ENCODE measurements at regions not wholly inside any gene's neighbourhood (a gene's known extent, or its start where the extent isn't known, plus 50 kb on each side); places are given as distances from the start of the nearest gene placed in this dataset.

GRCh38 chr17:34156401-34156740, 98.7 kb upstream of the CCL2 start:
- no peak for DNase-seq

DNA sequence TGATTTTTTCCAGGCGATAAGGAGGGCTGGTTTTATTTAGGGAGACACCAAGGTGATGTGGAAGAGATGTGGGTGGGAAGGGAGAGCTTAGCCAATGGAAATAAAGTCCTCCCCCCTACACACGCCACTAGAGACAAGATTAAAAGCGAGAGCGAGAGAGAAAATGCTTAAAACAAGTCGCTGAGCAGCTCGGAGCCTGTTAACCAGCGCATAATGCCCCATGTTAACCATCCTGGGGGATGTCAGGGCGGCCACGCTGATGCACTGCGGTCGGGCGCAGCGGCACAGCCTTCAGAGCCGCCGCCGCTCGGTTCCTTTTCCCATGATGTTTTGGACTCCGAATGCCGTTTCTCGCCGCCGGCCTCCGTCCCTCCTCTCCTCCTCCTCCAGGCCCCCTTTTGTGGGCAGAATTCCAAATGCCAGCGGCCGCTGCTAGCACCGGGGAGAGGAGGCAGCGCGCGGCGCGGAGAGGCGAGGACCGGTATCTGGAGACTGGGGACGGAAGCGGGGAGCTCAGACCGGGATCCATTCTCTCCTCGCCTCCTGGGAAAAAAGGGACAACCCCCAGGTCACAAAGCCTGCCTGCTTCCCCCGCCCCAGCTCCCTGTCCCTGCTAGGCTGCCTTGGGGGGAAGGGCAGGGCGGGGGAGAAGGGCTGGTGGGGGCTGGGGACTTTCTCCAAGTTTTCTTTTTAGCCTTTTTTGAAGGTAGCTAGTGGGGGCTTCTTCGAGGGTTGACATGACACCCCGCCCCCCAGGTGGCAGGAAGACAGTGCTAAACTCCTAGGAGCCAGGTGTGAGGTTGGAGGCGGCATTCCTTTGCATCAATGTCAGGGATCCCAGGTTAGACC, 98.1 kb upstream of the CCL2 start:
- no peak for DNase-seq

- DNase-seq, result no peak
These were observed 93.4 kb upstream of the CCL2 start for GRCh38 chr17:34161690-34162089.

DNA sequence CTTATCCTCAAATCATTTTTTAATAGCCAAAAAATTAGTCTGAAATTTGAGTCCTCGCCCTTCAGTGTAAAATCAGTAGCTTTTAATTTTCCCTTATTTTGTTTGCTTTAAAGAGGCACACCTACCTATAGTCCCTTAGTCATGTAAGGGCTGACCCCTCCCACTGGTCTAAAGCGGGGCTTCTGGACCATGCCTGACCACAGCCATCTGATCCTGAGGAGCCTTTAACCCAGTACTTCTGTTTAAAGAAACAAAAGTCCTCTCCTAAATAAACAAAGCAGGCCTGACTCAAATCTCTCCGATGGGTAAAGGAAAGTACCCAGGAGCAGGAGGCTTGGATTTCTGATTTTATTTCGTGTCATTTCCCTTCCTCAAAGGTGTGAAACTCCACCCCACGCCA, 92.0 kb upstream of the CCL2 start:
- DNase-seq, result no peak

DNA sequence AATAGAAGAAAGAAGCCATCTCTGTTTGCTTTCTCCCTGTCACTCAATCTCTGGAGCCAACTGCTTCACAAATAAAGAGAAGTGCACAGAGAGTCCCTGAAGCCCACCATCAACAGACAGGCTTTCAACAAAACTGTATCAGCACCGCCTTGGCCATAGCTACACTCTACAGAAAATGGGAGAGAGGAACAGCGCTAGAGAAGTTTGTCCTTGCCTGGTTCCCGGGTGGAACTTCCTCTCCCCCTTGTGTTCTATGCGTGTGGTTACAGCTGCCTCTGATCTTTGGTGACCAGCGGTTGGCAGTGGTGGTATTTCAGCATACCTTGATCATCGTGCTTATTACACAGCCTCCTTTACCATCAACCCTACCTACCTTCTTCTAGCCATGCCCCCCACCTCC, 91.4 kb upstream of the CCL2 start:
- no peak for DNase-seq

DNA sequence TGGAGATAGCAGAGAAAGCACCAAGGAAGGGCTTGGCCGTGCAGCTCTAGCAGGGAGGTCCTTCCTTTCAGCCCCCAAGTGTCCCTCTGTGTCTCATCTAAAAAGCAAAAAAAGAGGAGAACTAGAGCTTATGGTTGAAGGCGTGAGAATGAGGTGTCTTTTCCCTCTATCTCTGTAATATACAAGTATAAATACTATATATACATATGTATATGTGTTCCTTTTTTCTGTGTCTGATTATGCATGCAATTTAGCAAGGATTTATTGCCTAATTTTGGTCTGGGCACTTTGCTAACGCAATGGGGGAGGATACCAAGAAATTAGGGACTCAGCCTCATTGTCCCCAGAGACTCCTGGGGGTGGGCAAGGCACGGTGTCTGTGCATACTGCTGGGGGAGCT, 90.2 kb upstream of the CCL2 start:
- no peak for DNase-seq

GRCh38 chr17:34166352-34166751, 88.7 kb upstream of the CCL2 start:
- DNase-seq, result no peak

DNA sequence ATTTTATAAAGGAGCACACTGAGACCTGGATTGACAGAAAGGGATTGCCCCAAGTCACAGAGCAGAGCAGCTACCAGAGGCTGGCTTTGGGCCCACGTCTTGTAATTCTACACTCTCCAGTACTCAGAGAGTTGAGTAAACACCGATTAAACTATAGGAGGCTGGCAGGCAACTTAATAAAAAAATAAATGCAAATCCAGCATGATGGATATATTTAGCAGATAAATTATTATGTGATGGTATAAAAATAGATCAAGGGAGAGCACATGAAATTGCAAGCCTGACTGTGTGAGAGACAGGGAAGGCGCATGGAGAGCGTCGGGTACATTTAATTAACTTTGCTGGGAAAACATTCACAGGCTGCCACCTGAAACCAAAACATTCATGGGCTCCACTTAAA, 87.7 kb upstream of the CCL2 start:
- DNase-seq, result no peak

DNA sequence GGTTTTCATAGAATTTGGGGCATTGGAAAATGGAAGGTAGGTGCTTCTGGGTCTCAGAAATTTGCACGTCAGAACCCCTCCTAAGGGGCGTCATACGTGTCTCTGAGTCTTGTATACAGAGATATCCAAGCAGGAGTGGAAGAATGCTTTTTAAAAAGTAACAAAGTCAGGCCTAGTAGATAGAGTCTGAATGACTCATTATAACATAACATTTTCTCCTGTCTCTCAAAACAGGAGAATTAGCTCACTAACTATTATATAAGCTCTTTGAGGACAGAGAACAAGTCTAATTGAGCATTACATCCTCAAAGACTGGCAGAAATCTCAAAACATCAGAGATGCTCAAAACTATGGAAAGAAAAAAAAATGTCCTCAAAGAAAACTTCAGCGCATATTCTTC, 86.1 kb upstream of the CCL2 start:
- DNase-seq, result no peak

- DNase-seq, result no peak
These were observed 85.6 kb upstream of the CCL2 start for GRCh38 chr17:34169496-34169895.

GRCh38 chr17:34171245-34171818, 83.8 kb upstream of the CCL2 start:
- DNase-seq, result no peak

- DNase-seq, result no peak
These were observed 82.6 kb upstream of the CCL2 start for GRCh38 chr17:34172390-34172918.

- no peak for DNase-seq
These were observed 81.8 kb upstream of the CCL2 start for GRCh38 chr17:34173241-34173640.

DNA sequence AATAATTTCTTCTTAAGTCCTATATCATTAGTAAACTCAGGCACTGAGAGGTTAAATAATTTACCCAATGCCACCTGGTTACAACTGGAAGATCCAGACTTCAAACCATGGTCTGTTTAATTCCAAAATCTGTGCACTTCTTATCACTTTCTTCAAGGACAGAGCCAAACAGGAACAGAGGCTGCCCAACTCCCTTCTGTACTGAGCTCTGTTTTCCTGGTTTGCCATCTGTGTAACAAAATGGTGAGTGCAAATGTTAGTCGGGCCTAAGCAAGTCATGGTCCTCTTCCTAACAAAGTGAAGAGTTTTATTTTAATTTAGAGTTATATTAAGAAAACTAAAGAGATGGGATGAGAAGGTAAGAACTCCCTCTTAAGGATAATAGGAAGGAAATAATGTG, 80.6 kb upstream of the CCL2 start:
- no peak for DNase-seq

- DNase-seq, result no peak
These were observed 78.6 kb upstream of the CCL2 start for GRCh38 chr17:34176440-34176839.

- no peak for DNase-seq
These were observed 77.4 kb upstream of the CCL2 start for GRCh38 chr17:34177642-34178041.

GRCh38 chr17:34178092-34178491, 77.0 kb upstream of the CCL2 start:
- DNase-seq, result no peak

GRCh38 chr17:34182036-34182803, 72.9 kb upstream of the CCL2 start:
- no peak for DNase-seq

DNA sequence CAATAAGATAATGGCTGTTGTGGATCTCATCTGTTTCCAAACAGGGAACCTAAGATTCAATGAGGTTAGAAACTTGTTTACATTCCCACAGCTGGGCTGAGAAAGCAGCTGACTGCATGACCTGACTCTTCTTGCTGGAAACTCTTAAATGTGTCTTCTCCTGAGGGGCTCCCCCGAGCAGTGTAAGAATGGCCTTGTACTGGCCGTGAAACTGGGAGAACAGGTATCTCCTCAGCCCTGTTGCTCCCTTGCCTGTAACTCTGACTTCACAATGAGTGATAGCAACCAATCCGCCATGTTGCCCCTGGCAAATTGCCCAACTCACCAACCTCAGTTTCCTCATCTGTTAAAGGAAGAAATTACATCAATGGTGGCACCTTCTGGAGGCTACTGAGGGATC, 59.1 kb upstream of the CCL2 start:
- no peak for DNase-seq

- DNase-seq, result no peak
These were observed 56.6 kb upstream of the CCL2 start for GRCh38 chr17:34198519-34198918.

DNA sequence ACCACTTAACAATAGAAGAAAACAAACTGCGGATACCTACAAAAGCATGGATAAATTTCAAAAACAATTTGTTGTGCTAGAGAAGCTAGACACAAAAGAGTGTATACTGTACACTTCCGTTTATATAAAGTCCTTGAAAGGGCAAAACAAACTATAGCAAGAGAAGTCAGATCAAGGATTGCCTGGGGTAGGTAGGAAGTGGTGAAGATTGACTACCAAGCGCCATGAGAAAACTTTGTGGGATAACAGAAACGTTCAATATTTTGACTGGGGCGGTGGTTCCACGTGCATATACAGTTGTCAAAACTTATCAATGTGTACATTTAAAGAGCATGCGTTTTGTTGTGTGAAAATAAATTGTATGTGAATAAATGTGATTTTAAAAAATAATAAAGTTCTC, 55.6 kb upstream of the CCL2 start:
- DNase-seq, result no peak

DNA sequence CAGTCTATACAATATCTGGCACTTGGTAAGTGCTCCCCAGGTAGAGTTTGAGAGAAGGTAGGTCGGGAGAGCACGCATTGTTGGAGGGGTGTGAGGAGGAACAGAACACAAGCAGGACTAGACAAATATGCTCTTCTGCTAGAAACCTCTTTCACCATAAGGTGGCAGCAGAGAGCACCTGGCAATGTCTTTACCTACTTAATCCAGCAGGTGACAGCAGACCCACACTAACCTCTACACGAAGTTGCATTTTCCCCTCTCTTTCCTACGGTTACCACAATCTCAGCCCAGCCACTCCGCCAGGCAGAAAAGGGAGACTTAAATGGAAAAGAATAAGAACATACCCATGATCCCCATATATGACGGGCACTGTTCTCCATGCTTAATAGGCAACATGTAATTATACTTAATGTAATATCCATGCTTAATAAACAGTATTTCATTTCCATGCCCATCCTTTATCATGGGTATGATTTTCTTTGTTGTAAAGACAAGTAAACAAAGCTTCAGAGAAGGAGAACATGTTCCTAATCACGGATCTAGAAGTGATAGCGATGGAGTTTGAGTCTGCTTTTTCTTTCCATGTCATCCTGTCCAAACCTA, 55.1 kb upstream of the CCL2 start:
- peak; percentile 86 for DNase-seq

GRCh38 chr17:34201225-34201624, 53.9 kb upstream of the CCL2 start:
- no peak for DNase-seq
